OCI-M2 (cell line): ENCODE measurements at regions not wholly inside any gene's neighbourhood (a gene's known extent, or its start where the extent isn't known, plus 50 kb on each side); places are given as distances from the start of the nearest gene placed in this dataset.
"Not testable (repeated sequence)": the region's sequence is repeated elsewhere in the genome, so short reads cannot be mapped to it uniquely, and the experiment has no call there.

Experiments
- DNase-seq: peaks from one replicate; lab custom pipeline; 2025; ENCODE audit not compliant: unreplicated experiment; lab: John Stamatoyannopoulos, UW

- no peak for DNase-seq
Observed at GRCh38 chr9:12351293-12352044, 341.7 kb upstream of the TYRP1 start.

- no peak for DNase-seq
Observed at GRCh38 chr9:12352045-12352315, 341.2 kb upstream of the TYRP1 start.

GRCh38 chr9:12363439-12363838 is 329.7 kb upstream of the TYRP1 start:
- no peak for DNase-seq

- no peak for DNase-seq
Observed at GRCh38 chr9:12368569-12368968, 324.6 kb upstream of the TYRP1 start.

GRCh38 chr9:12391839-12392509 is 301.2 kb upstream of the TYRP1 start:
- no peak for DNase-seq

GRCh38 chr9:12394105-12394504 is 299.1 kb upstream of the TYRP1 start:
- no peak for DNase-seq

- no peak for DNase-seq
Observed at GRCh38 chr9:12403721-12404120, 289.5 kb upstream of the TYRP1 start.

- DNase-seq = no peak
Observed at GRCh38 chr9:12413986-12414385, 279.2 kb upstream of the TYRP1 start.

- DNase-seq = no peak
Observed at GRCh38 chr9:12414514-12414913, 278.7 kb upstream of the TYRP1 start.

GRCh38 chr9:12415361-12415760 is 277.8 kb upstream of the TYRP1 start:
- DNase-seq = no peak

- DNase-seq = no peak
Observed at GRCh38 chr9:12416716-12417115, 276.5 kb upstream of the TYRP1 start.

GRCh38 chr9:12424243-12424642 is 268.9 kb upstream of the TYRP1 start:
- no peak for DNase-seq

GRCh38 chr9:12425878-12426864 is 267.0 kb upstream of the TYRP1 start:
- no peak for DNase-seq

GRCh38 chr9:12439267-12439666 is 253.9 kb upstream of the TYRP1 start:
- DNase-seq = no peak

- DNase-seq = not testable (repeated sequence)
Observed at GRCh38 chr9:12441080-12441479, 252.1 kb upstream of the TYRP1 start.

GRCh38 chr9:12441506-12441905 is 251.7 kb upstream of the TYRP1 start:
- no peak for DNase-seq

GRCh38 chr9:12448246-12448645 is 244.9 kb upstream of the TYRP1 start:
- no peak for DNase-seq

GRCh38 chr9:12457237-12457636 is 235.9 kb upstream of the TYRP1 start:
- DNase-seq = no peak

GRCh38 chr9:12461763-12462460 is 231.3 kb upstream of the TYRP1 start:
- no peak for DNase-seq

- DNase-seq = no peak
Observed at GRCh38 chr9:12462861-12463260, 230.3 kb upstream of the TYRP1 start.

- DNase-seq = no peak
Observed at GRCh38 chr9:12463641-12464040, 229.5 kb upstream of the TYRP1 start.
